Cardiac fibroblast (primary cell): ENCODE measurements at regions not wholly inside any gene's neighbourhood (a gene's known extent, or its start where the extent isn't known, plus 50 kb on each side); places are given as distances from the start of the nearest gene placed in this dataset.
A peak's percentile ranks its signal among the peaks of the same experiment; 100 is the strongest.

Source experiments
- DNase-seq, 2 donors: peaks; one replicate each; pipeline versions ENCODE4 v3.0.0 to v3.0.0-alpha.2; 2010; ENCODE audit warnings: low read depth in 2 of 2
- H3K4me3 ChIP-seq, 2 donors: replicated peaks in 1 of 2; 1 replicate in 1 of 2; 2 replicates in 1 of 2; pipeline ENCODE4 v1.5.1; 2011; ENCODE audit warnings: low read depth in 2 of 2, low read length in 2 of 2, mild to moderate bottlenecking in 2 of 2, moderate library complexity in 1 of 2
- CTCF ChIP-seq: IDR thresholded peaks from one replicate; pipeline ENCODE4 v1.5.1; 2011; ENCODE audit warnings: low read depth, mild to moderate bottlenecking, low read length, inconsistent platforms

DNA sequence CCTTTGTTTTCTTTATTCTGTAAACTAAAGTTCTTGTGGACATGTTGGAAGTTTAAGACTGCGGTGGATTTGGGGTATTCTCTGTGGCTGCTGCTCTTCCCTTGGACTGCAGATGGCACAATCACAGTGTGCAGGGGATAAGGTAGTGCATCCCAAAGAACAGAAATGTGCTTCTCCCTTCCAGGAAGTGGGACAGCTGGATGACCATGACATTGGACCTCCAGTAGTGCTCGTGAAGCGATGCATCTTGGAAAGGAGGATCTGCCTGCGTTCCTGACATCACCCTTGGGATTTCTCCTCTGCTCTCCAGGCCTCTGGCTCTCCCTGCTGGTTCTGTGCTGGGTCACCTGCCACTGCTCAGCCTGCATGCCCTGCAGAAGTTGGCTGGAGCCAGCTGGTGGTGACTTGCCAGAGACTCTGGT lies 109.9 kb downstream of the SLC4A3 start:
- TF ChIP-seq CTCF = peak; percentile 36
- no peak overlapping the region for H3K4me3 ChIP-seq
- DNase-seq = peak in 1 of 2 donors; percentile 25

- TF ChIP-seq CTCF = no peak
- no peak overlapping the region for H3K4me3 ChIP-seq
- DNase-seq = no peak
Measured at GRCh38 chr2:219739066-219739465, 111.6 kb downstream of the SLC4A3 start.

DNA sequence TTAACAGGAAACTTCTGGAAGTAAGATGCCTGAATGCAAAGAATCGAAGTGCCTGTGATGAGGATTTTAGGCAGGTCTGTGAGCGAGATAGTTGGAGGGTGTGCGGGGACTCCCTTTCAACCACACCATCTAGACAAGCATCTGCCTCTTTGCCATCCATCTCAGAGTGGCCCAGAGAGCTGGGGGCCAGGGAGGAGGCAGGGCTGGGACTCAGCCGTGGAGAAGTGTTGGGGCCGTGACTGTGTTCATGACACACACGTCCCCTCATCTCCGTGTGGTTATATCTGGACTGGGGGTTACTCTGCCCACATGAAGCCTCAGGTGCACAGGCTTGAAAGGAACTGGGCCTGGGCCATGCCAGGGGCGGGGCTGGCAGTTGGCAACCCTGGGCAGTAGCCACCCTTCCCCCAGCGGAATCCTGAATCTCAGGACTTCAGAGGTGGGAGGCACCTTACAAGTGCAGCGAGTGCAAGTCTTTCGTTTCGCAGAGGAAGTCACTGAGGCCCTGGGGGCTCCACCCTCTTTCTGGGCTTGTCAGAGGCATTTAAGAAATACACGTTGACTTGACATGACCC lies 112.5 kb downstream of the SLC4A3 start:
- TF ChIP-seq CTCF = no peak
- DNase-seq = no peak

GRCh38 chr2:219743548-219743947 lies 116.1 kb downstream of the SLC4A3 start:
- no peak overlapping the region for H3K4me3 ChIP-seq
- DNase-seq = no peak
- TF ChIP-seq CTCF = no peak

More for the DNA sequence above, 112.5 kb downstream of the SLC4A3 start:
- no peak overlapping the region for H3K4me3 ChIP-seq

- no peak overlapping the region for H3K4me3 ChIP-seq
- TF ChIP-seq CTCF = no peak
- no peak for DNase-seq
Measured at GRCh38 chr2:219744066-219744465, 116.6 kb downstream of the SLC4A3 start.

GRCh38 chr2:219744600-219744999 lies 117.2 kb downstream of the SLC4A3 start:
- DNase-seq = no peak

More at GRCh38 chr2:219744600-219744999, 117.2 kb downstream of the SLC4A3 start:
- H3K4me3 ChIP-seq = no peak overlapping the region
- TF ChIP-seq CTCF = no peak
